B cell (primary cell): ENCODE measurements at regions not wholly inside any gene's neighbourhood (a gene's known extent, or its start where the extent isn't known, plus 50 kb on each side); places are given as distances from the start of the nearest gene placed in this dataset.

ENCODE experiments used
- CTCF ChIP-seq: fragments of 200-600 bp; IDR thresholded peaks from one replicate; pipeline ENCODE4 v1.8.0; 2022; ENCODE audit warnings: antibody characterized with exemption, mild to moderate bottlenecking
- EZH2 ChIP-seq: IDR thresholded peaks from 2 replicates; pipeline ENCODE4 v1.6.1; 2012; ENCODE audit warnings: borderline replicate concordance, low read depth, mild to moderate bottlenecking, moderate library complexity, low read length; ENCODE audit not compliant: insufficient read depth, poor library complexity, severe bottlenecking

- TF ChIP-seq CTCF (no peak), EZH2 (no peak)
Observed at GRCh38 chr17:79217473-79218135, 143.0 kb downstream of the ENGASE start.
